Activated CD8-positive, alpha-beta memory T cell treated with anti-CD3 and anti-CD28 coated beads, Interleukin-2, amount 50 U/mL, for 1 hour (primary cell): ENCODE measurements at regions not wholly inside any gene's neighbourhood (a gene's known extent, or its start where the extent isn't known, plus 50 kb on each side); places are given as distances from the start of the nearest gene placed in this dataset.

Source experiments
- DNase-seq: peaks from one replicate; pipeline ENCODE4 v3.0.0-alpha.2; 2020; ENCODE audit errors: extremely low read depth

GRCh38 chr6:122524056-122524455, 52.4 kb upstream of the SERINC1 start:
- DNase-seq, result no peak

GRCh38 chr6:122530440-122531046, 58.9 kb upstream of the SERINC1 start:
- peak; percentile 12 for DNase-seq

- no peak for DNase-seq
Observed at GRCh38 chr6:122548281-122548680, 61.9 kb upstream of the PKIB start.

- DNase-seq, result no peak
Observed at GRCh38 chr6:122548820-122549219, 61.4 kb upstream of the PKIB start.

- DNase-seq, result no peak
Observed at GRCh38 chr6:122553697-122554096, 56.5 kb upstream of the PKIB start.

DNA sequence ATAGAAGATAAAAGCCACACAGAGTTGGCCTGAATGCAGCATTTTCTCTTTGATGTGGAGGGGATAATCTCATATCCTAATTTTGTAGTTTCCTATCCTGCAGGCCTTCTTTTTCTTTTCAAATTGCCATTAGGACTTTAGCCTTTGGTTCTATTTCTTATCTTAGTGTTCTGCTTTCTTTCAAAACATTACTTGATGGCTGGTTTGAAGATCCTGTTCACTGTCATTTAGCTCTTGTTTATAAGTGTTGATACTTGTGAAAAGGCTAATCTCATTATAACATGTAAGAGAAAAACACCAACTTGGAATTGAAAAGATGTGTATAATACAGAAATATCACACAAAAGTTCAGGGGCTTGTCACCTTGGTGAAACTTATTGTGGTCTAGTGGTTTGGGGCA, 54.6 kb upstream of the PKIB start:
- no peak for DNase-seq

DNA sequence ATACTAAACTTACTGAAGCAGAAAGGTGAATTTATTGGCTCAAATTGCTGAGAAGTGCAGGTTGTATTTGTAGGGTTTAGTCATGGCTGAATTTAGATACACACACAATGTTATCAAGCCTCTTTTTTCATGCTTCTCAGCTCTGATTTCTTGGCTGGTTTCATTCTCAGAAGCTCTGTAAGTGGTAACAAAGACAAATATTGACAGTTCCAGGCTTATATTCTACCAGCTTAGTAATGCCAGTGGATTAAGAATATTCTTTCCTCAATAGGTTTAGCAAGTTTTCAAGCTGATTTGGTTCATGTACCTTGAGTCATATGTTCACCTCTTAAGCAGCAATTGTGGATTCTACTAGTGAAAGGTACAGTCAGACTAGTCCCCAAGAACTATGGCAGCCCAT, 52.1 kb upstream of the PKIB start:
- no peak for DNase-seq
